ENCODE measurements at regions not wholly inside any gene's neighbourhood (a gene's known extent, or its start where the extent isn't known, plus 50 kb on each side); places are given as distances from the start of the nearest gene placed in this dataset.

DNA sequence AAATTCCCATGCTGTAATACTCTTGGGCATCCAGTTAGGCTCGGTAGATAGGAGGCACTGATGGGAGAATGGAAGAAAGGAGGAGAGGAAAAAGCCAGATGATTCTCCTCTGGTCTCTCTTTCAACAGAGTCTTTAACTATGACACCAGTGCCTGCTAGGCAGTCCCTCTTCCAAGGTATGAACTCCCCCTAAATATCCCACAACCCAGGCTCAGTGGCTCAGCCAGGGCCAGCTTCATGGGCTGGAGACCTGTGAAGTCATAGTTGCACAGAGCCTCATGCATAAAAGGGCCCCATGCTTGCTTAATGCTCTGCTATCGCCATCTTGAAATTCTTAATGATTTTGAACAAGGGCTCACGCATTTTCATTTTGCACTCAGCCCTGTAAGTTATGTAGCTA lies 869.2 kb upstream of the GCFC2 start:
- no peak for DNase-seq (ENCODE audit: low read depth in 2 of 2)

DNA sequence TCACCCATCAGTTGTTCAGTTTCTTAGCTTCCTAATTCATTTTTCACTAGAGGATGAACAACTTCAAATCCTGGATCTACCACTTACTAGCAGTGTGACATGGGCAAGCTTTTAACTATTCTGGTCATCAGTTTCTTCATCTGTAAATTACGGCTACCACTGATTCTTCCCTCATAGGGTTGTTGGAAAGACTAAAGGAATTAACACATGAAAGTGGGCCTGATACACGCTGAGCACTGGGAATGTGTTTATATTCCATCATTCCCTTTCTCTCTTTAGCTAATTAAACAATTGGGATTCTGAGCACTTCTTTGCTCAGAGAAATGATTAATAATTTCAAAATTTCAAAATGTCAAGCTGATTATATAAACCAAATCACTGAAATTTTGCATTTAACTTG lies 862.3 kb upstream of the GCFC2 start:
- no peak for DNase-seq (ENCODE audit: low read depth in 2 of 2)

DNA sequence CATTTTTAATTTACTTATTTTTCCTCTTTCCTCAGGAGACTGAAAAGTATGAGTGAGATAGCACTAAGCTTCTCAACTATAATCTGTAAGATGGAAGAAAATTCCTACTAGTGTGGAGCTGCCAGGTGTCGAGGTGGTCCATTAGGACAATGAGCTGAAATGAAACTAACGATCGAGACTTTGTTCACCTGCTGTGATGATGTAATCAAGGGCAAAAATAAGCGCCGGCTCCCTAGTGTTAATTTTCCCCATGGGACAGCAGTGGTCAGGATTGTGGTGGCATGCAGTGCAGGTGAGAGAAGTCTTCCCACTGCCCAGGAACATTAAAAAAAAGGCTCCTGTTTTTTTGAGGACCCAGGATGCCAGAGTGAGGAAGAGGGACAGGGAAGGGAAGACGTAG lies 859.1 kb upstream of the GCFC2 start:
- DNase-seq (ENCODE audit: low read depth in 2 of 2), result no peak

DNA sequence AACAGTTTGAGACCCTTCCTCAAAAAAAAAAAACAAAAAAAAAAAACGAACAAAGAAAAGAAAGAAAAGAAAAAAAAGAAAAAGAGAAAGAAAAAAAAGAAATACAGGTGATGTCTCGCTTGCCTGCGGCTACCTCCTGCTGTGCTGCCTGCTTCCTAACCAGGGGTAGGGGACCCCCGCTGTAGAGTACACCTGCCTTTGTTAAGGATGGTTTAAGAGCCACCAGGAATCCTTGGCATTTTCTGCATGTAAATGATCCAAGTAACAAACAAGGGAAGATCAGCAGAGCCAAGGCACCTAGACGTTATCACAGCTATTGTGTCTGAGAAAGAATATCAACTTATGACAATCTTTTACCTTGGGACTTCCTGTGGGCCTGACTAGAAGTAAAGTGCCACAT lies 856.8 kb upstream of the GCFC2 start:
- DNase-seq (ENCODE audit: low read depth in 2 of 2), result no peak

DNA sequence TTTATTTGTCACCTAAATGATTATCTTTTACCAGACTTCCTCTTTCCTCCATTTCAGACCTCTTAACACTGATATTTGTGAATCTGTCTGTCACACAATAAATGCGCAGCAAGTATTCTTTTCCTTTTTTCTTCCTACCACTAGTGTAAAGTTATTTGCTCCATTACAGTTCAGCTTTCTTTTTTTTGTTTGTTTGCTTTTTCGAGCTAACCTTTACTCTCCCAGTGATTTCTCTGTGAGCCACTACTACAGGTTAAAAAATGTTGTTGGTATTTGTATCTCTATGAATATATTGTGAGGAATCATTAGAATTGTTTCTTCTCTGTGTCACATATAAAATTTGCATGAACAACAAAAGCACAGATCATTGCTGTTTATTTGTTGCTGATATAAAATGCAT lies 854.0 kb upstream of the GCFC2 start:
- no peak for DNase-seq (ENCODE audit: low read depth in 2 of 2)

DNA sequence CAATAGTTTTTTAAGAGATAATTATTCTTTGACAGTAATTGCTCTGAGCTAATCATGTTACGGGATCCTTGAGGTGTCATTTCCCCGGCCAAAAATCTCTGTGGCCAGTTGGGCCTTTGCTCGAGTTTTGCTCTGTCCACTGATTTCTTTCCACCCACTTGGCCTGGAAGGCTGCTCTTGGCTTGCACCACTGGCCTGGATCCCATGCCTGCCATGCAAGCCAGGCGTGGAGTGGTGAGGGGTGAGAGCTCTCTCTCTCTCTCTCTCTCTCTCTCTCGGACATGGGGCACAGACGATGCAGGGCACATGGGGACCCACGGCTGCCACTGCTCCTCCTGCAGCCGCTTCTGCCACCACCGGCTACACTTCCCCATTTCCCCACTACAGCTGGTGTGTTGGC lies 853.0 kb upstream of the GCFC2 start:
- no peak for DNase-seq (ENCODE audit: low read depth in 2 of 2)

DNA sequence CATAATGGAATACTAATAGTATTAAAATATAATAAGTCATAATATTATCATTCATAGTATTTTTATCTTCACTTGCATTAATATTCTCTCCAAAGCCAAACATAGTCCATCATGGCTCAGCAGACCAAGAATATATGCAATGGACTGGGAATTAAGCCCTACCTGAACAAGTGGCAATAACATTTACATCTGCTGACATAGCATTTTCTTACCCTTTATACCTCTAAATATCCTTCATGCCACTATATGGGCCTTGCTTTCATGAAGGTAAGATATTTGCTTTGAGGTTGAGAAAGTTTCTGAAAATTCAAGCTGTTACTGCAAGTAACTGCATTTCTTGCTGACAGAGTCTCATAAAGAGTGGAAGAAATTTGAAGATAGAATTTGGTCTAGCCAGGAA lies 847.4 kb upstream of the GCFC2 start:
- DNase-seq (ENCODE audit: low read depth in 2 of 2), result no peak

DNA sequence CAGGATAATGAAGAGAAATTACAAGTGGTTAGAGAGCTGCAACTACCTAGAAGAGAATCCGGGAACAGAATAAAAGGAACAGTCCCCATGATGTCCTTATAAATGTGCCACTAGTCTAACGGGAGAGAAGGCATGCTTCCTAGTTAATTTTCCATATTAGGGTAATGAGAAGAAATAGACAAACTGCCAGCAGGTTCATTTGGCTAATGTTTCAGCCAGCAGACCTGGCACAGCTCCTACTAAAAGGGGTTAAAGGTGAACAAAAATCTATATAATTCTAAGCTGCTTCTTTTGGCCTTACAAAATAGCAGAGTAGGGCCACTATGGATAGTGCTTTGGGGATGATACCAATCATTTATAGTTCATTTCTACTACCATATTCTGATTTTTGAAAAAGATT lies 845.3 kb upstream of the GCFC2 start:
- no peak for DNase-seq (ENCODE audit: low read depth in 2 of 2)

DNA sequence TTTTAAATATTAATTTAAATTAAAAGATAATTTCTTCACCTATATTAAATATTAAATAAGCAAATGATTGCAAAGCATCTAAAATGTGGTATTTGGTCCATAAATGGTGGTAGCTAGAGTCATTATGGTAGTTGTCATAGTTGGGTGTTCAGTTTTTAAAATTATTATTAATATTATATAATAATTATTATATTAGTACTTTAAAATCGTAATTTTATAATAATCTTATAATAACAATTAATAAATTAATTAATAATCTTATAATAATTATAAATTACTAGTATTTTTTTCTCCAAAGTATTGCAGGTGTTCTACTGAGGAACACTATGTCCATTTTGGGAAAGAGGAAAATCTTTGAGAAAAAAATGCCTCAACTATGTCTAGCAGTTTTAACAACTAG lies 835.5 kb upstream of the GCFC2 start:
- DNase-seq (ENCODE audit: low read depth in 2 of 2), result no peak

DNA sequence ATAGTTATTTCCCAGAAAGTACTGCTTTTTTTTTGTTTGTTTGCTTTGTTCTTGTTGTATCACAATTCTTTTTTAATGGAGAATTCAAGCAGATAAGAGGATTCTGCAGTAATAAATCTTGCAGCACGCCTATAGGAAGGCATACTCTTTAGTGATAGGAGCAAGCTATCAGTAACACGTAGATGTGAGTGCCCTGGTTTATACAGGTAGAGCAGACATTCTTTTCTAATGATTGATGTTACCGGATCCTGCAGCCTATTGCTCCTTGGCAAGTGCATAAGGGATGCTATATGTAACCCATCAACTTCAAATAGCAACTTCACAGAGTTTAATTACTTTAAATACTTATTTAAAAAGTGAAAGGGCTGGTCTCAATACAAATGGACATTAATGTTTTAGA lies 834.2 kb upstream of the GCFC2 start:
- no peak for DNase-seq (ENCODE audit: low read depth in 2 of 2)

DNA sequence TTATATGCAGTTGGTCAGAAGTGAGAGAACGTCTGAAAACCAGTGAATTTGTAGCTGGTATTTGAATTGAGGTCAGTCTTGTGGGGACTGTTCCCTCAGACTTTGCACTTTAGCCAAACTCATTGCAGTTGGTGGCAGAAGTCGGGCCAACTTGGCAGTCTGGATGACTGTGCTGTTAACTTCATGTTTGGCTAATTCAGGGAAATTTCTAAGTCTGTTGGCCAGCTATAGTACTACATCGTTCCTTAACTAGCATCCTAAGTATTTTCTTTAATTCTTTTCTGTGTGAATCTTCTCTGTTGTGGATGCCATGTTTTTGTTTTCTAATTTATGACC lies 806.8 kb upstream of the GCFC2 start:
- DNase-seq (ENCODE audit: low read depth in 2 of 2), result no peak

DNA sequence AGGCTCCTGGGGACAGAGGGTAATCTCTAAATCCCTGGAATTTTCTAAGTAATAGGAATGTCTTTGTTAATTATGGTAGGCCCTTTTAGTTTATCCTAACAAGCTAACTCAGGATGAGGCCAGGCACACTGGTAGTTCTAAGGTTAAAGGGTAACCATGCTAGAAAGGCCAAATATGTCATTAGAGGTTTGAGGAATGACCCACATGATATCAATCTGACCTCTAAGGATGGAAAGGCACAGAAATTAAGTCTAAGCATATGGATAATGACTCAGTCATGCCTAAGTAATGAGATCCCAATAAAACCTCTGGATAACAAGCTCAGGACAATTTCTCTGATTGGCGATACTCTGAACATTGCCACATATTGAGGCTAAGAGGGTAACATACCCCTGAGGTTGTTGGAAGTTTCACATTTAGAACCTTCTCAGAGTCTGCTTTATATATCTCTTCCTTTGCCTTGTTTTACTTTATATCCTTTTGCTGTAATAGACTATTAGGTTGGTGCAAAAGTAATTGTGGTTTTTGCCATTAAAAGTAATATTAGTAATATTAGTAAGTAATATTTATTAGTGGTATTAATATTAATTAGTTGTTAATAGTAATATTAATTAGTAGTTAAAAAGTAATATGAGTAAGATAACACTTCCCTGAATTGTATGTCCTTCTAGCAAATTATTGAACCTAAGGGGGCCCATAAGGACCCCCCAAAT lies 806.3 kb upstream of the GCFC2 start:
- no peak for DNase-seq (ENCODE audit: low read depth in 2 of 2)

DNA sequence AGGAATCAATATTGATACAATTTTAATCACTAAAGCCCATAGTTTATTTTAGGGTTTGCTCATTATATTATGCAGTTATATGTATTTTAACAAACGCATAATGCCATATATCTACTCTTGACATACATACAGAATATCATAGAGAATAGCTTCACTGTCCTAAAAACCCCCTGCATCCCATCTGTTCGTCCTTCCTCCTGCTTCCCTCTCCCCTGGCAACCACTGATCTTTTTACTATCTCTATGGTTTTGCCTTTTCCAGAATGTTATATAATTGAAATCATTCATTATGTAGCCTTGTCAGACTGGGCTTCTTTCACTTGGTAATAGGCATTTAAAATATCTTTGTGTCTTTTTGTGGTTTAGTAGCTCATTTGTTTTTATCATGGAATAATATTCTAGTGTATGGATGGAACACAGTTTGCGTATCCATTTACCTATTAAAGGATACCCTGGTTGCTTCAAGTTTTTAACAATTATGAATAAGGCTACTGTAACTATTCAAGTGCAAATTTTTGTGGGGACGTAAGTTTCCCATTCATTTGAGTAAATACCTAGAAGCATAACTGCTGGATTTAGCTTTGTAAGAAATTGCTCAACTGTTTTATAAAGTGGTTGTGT lies 801.6 kb upstream of the GCFC2 start:
- no peak for DNase-seq (ENCODE audit: low read depth in 2 of 2)

DNA sequence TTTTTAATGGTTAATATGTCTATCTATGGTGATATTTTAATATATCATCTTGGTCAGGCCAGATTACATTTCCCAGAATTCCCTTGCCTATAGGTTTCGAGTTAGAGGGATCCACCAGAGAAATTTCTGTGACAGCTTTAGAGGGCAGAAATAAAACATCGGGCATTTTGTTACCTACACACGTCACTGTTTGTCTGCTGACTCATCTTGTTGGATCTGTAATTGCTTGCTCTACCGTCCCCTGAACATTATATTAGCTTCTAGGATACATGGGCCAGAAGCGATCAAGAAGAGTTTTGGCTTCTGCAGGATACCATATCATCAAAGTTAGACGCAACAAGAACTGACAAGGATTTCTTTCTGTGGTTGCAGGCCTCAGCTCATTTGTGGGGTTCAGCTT lies 795.8 kb upstream of the GCFC2 start:
- no peak for DNase-seq (ENCODE audit: low read depth in 2 of 2)

DNA sequence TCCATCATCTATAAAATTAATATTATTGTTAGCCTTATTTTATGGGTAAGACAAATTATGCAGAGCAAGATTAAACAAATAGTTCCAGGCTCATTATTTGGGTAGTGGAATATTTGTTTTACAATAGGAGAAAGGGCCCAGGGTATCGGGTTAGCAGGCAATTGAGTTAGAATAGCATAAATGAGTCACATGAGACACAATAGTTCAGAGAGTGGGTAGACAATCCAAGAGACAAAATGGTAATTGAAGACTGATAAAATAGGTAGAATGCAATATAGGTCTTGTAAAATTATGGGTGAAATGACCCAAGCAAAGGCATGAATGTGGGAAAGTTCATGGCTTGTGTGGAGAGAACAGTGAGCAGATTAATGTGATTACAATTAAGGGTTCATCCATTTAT lies 790.9 kb upstream of the GCFC2 start:
- no peak for DNase-seq (ENCODE audit: low read depth in 2 of 2)

DNA sequence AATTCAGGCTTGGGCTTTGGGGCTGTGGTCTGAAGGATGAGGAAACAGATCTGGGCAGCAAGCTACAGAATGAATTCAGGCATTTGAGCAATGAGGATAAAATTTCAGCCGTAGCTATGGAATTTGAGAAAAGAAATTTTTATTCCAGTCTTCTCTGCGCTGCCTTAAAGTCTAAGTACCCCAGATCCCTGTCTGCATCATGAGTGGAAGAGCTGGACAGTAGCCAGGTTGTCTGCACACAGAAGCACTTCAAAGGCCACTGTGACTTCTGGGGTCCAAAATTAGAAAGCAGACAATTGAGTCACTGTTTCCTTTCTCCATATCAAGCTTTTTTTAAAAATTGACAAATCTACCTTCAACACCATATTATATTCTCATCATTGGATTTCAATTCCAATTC lies 787.6 kb upstream of the GCFC2 start:
- no peak for DNase-seq (ENCODE audit: low read depth in 2 of 2)

DNA sequence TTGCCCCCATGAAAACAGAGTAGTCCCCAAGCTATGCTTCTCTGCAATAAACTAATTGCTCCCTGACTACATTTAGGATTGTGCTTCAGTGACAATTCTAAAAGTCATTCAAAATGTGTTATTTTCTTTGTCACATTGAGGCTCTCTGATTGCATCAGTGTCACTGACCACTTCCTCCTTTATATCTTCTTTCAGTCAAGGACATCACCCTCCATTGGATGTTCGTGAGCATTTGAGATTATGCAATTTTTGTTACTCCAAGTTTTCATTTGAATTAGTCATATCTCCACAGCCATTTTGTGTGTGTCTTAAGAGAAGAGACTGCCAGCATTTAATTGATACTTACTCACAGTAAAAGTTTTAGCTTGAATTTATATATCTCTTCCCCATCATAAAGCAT lies 780.8 kb upstream of the GCFC2 start:
- no peak for DNase-seq (ENCODE audit: low read depth in 2 of 2)

DNA sequence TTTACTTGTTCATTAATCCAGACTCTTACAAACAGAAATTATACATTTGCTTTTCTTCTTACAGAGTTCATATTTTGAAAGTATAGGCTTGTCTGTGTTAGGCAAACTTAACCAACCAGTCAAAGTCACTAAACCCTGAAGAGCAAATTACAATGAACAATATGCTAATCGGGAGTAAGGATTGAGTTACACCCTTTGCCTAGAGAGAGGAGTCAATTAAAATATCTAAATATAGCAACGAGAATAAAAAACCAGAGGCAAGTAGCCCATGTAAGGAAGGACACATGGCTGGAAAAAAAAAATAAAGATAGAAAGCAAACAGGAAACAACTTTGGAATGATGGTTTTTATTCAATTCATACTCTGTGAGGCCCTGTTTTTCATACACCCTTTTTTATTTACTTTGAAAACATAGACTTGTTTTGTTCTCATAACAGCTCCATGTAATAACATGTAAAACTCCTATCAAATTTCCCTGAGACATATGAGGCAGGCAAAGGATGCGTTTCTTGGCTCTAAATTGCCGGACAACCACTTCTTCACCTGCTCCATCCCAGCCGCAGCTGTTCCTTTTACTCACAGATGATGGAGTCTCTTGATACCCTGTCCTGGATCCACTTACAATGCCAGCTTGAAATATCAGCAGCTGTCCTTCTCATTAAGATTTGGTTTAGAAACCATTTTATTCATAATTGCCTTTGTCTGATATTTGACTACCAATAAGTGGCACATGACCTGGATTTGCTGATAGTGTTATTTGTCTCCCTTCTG lies 767.7 kb upstream of the GCFC2 start:
- DNase-seq (ENCODE audit: low read depth in 2 of 2), result no peak

DNA sequence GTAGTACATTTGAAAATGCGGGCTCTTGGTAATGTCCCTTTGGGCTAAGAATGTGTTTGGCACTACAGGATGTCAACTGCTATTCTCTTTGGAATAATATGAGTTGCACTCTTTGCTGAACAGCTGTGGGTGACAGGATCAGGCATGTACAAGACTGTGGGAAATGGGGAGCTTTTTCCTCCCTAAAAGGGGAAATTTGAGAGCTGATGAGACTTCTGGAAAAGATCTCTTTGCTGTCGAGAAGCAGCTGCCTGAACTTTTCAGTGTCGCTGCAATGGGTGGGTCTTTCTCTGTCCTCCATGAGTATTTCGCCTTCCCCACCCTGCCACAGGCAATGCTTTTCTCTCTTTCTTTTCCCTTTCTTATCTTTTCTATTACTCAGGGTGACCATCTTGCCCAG lies 762.2 kb upstream of the GCFC2 start:
- DNase-seq (ENCODE audit: low read depth in 2 of 2), result no peak

DNA sequence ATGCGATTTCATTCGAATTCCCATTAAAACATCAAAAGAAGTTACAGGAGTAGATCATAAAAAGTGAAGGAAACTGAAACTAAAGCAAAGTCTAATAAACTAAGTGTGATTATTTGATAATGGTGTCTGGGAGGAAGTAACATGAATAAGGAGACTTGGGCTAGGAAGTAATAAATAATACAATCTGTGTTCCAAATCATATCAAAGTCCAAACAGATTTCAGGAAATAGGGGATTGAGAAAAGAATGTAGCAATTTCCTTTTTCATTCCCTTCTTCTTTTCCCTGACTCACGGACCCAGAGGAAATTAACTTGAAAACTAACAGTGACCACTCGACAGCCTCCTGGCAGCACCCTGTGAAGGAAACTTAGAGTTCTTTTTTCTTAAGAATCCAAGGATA lies 758.4 kb upstream of the GCFC2 start:
- DNase-seq (ENCODE audit: low read depth in 2 of 2), result no peak

DNA sequence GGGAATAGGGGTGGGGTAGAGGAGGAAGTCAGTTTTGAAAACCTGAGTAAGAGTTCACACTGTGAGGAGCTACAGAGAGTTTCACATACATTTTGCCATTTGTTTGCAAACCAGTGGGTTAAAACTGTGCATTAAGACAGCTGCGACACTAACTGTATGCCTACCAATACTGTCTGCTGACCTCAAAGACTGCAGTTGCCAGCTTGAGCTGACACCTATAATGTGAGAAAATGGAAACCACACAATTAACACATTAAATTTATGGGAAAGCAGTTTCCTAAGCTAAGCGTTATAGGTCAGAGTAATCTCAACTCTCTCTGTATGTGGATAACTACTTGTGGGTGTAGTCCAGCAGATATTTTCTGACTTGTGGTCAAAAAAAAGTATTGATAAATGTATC lies 756.6 kb upstream of the GCFC2 start:
- no peak for DNase-seq (ENCODE audit: low read depth in 2 of 2)

DNA sequence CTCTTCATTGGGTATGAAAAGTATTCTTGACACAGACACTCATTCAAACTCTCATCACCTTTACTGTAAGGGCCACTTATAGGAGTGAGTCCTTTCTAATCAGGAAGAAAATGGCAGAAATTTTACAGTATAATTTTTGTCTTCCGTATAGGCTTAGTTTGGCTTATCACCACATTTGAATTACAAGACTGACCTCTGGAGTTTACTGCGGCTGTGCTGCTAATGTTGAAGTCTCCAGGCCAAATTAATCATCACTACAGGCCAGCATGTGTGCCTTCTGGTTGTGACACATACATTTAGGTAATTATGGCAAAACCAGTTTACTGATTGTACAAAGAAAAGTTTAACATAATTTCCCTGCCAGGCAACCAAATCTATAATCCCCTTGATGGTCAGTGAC lies 753.6 kb upstream of the GCFC2 start:
- DNase-seq (ENCODE audit: low read depth in 2 of 2), result no peak

DNA sequence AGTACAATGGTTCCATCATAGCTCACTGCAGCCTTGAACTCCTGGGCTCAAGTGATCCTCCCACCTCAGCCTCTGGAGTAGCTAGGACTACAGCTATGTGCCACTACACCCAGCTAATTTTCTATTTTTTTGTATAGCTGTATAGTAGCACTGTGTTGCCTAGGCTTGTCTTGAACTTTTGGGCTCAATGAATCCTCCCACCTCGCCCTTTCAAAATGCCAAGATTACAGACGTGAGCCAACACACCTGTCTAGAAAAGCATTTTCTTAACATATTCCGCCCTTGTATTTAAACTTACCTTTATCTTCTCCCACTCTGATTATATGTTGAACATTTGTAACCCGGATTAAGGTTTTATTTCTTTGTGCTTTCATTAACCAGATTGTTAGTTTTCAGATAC lies 750.7 kb upstream of the GCFC2 start:
- no peak for DNase-seq (ENCODE audit: low read depth in 2 of 2)

DNA sequence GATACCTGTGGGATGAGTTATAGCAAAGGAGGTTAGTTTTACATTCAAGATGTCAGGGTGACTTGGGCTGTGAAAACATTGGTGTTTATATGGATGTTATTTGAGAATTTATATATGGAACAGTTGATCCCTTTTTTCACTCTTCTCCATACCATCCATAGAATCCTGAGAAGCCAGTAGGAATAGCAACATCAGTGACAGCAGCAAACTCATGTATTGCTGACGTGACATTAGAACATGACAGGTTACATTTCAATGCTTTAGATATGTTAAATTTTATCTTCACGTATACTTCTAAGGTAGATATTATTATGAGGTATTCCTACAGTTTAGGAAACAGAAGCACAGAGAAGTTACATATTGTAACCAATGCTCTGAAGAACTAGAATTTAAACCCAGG lies 745.2 kb upstream of the GCFC2 start:
- no peak for DNase-seq (ENCODE audit: low read depth in 2 of 2)
